Activated T-helper 17 cell treated with anti-CD3 and anti-CD28 coated beads, Interleukin-2, amount 50 U/mL, for 72 hours (primary cell): ENCODE measurements at regions not wholly inside any gene's neighbourhood (a gene's known extent, or its start where the extent isn't known, plus 50 kb on each side); places are given as distances from the start of the nearest gene placed in this dataset.
"Not testable (repeated sequence)": the region's sequence is repeated elsewhere in the genome, so short reads cannot be mapped to it uniquely, and the experiment has no call there.

Source experiments
- ATAC-seq: fragments of 150-1000 bp; cut with Tn5 transposase; replicated peaks from 2 replicates; pipeline ENCODE4 v1.10.0; 2021; ENCODE audit warnings: mild to moderate bottlenecking, moderate library complexity
- H3K27ac Mint-ChIP-seq: one replicate; pipeline ENCODE4 v1.8.0; 2022; ENCODE audit warnings: mixed read lengths
- H3K27me3 Mint-ChIP-seq: one replicate; pipeline ENCODE4 v1.8.0; 2022; ENCODE audit warnings: mixed read lengths
- H3K36me3 Mint-ChIP-seq: one replicate; pipeline ENCODE4 v1.8.0; 2022; ENCODE audit warnings: low read depth, mild to moderate bottlenecking, mixed read lengths
- H3K4me1 Mint-ChIP-seq: one replicate; pipeline ENCODE4 v1.8.0; 2022; ENCODE audit warnings: mixed read lengths
- H3K4me3 Mint-ChIP-seq: one replicate; pipeline ENCODE4 v1.8.0; 2022; ENCODE audit warnings: mild to moderate bottlenecking, mixed read lengths
- H3K9me3 Mint-ChIP-seq: one replicate; pipeline ENCODE4 v1.8.0; 2022; ENCODE audit warnings: mixed read lengths

GRCh38 chr14:89681086-89682018 is 264.3 kb upstream of the FOXN3 start:
- peak overlapping the region; percentile 88 for H3K27ac Mint-ChIP-seq
- no peaks in the 10 kb centered on the region for H3K36me3 Mint-ChIP-seq
- H3K4me1 Mint-ChIP-seq, result peaks cover 21% of the 10 kb centered on the region
- no peaks in the 10 kb centered on the region for H3K9me3 Mint-ChIP-seq
- ATAC-seq, result peak; percentile 92
- H3K27me3 Mint-ChIP-seq, result no peaks in the 10 kb centered on the region
- H3K4me3 Mint-ChIP-seq, result peak overlapping the region; percentile 76

- no peaks in the 10 kb centered on the region for H3K9me3 Mint-ChIP-seq
- no peaks in the 10 kb centered on the region for H3K36me3 Mint-ChIP-seq
- ATAC-seq, result no peak
- peaks cover 25% of the 10 kb centered on the region for H3K4me1 Mint-ChIP-seq
- H3K4me3 Mint-ChIP-seq, result peak overlapping the region; percentile 76
- H3K27me3 Mint-ChIP-seq, result no peaks in the 10 kb centered on the region
- H3K27ac Mint-ChIP-seq, result no peak overlapping the region
Measured at GRCh38 chr14:89680156-89680555, 263.1 kb upstream of the FOXN3 start.

- Mint-ChIP-seq H3K36me3 (no peaks in the 10 kb centered on the region), H3K27ac (no peak overlapping the region), H3K4me3 (no peak overlapping the region), H3K27me3 (no peaks in the 10 kb centered on the region), H3K9me3 (no peaks in the 10 kb centered on the region), H3K4me1 (peaks cover 25% of the 10 kb centered on the region)
- ATAC-seq, result no peak
Measured at GRCh38 chr14:89678768-89679167, 261.7 kb upstream of the FOXN3 start.

GRCh38 chr14:89675590-89675989 is 258.6 kb upstream of the FOXN3 start:
- no peak for ATAC-seq
- H3K36me3 Mint-ChIP-seq, result no peaks in the 10 kb centered on the region
- H3K27me3 Mint-ChIP-seq, result no peaks in the 10 kb centered on the region
- no peaks in the 10 kb centered on the region for H3K9me3 Mint-ChIP-seq
- H3K4me3 Mint-ChIP-seq, result no peak overlapping the region
- peaks cover 11% of the 10 kb centered on the region for H3K4me1 Mint-ChIP-seq
- H3K27ac Mint-ChIP-seq, result no peak overlapping the region

- no peaks in the 10 kb centered on the region for H3K27me3 Mint-ChIP-seq
- no peaks in the 10 kb centered on the region for H3K36me3 Mint-ChIP-seq
- peaks cover 6% of the 10 kb centered on the region for H3K4me1 Mint-ChIP-seq
- ATAC-seq, result no peak
- H3K4me3 Mint-ChIP-seq, result no peak overlapping the region
- no peaks in the 10 kb centered on the region for H3K9me3 Mint-ChIP-seq
- H3K27ac Mint-ChIP-seq, result no peak overlapping the region
Measured at GRCh38 chr14:89674936-89675335, 257.9 kb upstream of the FOXN3 start.

- Mint-ChIP-seq H3K4me3 (no peak overlapping the region), H3K9me3 (no peaks in the 10 kb centered on the region), H3K27me3 (no peaks in the 10 kb centered on the region), H3K4me1 (peaks cover 4% of the 10 kb centered on the region), H3K27ac (no peak overlapping the region), H3K36me3 (no peaks in the 10 kb centered on the region)
- no peak for ATAC-seq
Measured at GRCh38 chr14:89674240-89674639, 257.2 kb upstream of the FOXN3 start.

GRCh38 chr14:89673512-89674225 is 256.6 kb upstream of the FOXN3 start:
- Mint-ChIP-seq H3K4me1 (peaks cover 4% of the 10 kb centered on the region), H3K4me3 (no peak overlapping the region), H3K9me3 (no peaks in the 10 kb centered on the region), H3K27ac (no peak overlapping the region), H3K36me3 (no peaks in the 10 kb centered on the region), H3K27me3 (no peaks in the 10 kb centered on the region)
- peak; percentile 35 for ATAC-seq

- no peak overlapping the region for H3K4me3 Mint-ChIP-seq
- no peaks in the 10 kb centered on the region for H3K27me3 Mint-ChIP-seq
- H3K4me1 Mint-ChIP-seq, result peaks cover 4% of the 10 kb centered on the region
- no peaks in the 10 kb centered on the region for H3K36me3 Mint-ChIP-seq
- H3K27ac Mint-ChIP-seq, result no peak overlapping the region
- H3K9me3 Mint-ChIP-seq, result no peaks in the 10 kb centered on the region
- ATAC-seq, result no peak
Measured at GRCh38 chr14:89672636-89673511, 255.8 kb upstream of the FOXN3 start.

- H3K36me3 Mint-ChIP-seq, result no peaks in the 10 kb centered on the region
- H3K4me1 Mint-ChIP-seq, result no peaks in the 10 kb centered on the region
- no peak overlapping the region for H3K4me3 Mint-ChIP-seq
- no peaks in the 10 kb centered on the region for H3K27me3 Mint-ChIP-seq
- H3K9me3 Mint-ChIP-seq, result peaks cover 5% of the 10 kb centered on the region
- no peak for ATAC-seq
- no peak overlapping the region for H3K27ac Mint-ChIP-seq
Measured at GRCh38 chr14:89669193-89669592, 252.2 kb upstream of the FOXN3 start.

GRCh38 chr14:89667983-89668382 is 250.9 kb upstream of the FOXN3 start:
- H3K27me3 Mint-ChIP-seq, result no peaks in the 10 kb centered on the region

GRCh38 chr14:89665300-89666081 is 248.5 kb upstream of the FOXN3 start:
- ATAC-seq, H3K9me3 Mint-ChIP-seq, H3K4me3 Mint-ChIP-seq, H3K36me3 Mint-ChIP-seq, H3K4me1 Mint-ChIP-seq, H3K27me3 Mint-ChIP-seq: not testable (repeated sequence)
- H3K27ac Mint-ChIP-seq, result peak overlapping the region; percentile 11

More at GRCh38 chr14:89667983-89668382, 250.9 kb upstream of the FOXN3 start:
- Mint-ChIP-seq H3K27ac (no peak overlapping the region), H3K4me3 (no peak overlapping the region), H3K4me1 (no peaks in the 10 kb centered on the region), H3K9me3 (peaks cover 5% of the 10 kb centered on the region), H3K36me3 (no peaks in the 10 kb centered on the region)
- ATAC-seq, result no peak

- no peak overlapping the region for H3K27ac Mint-ChIP-seq
- H3K9me3 Mint-ChIP-seq, result peaks cover 13% of the 10 kb centered on the region
- no peaks in the 10 kb centered on the region for H3K27me3 Mint-ChIP-seq
- H3K4me3 Mint-ChIP-seq, result no peak overlapping the region
- H3K4me1 Mint-ChIP-seq, result peaks cover 5% of the 10 kb centered on the region
- H3K36me3 Mint-ChIP-seq, result no peaks in the 10 kb centered on the region
- no peak for ATAC-seq
Measured at GRCh38 chr14:89661392-89661791, 244.4 kb upstream of the FOXN3 start.

GRCh38 chr14:89660625-89661233 is 243.7 kb upstream of the FOXN3 start:
- H3K36me3 Mint-ChIP-seq, H3K4me1 Mint-ChIP-seq, H3K27ac Mint-ChIP-seq, H3K4me3 Mint-ChIP-seq, H3K27me3 Mint-ChIP-seq, ATAC-seq: not testable (repeated sequence)
- peaks cover 10% of the 10 kb centered on the region for H3K9me3 Mint-ChIP-seq
